ENCODE measurements at regions not wholly inside any gene's neighbourhood (a gene's known extent, or its start where the extent isn't known, plus 50 kb on each side); places are given as distances from the start of the nearest gene placed in this dataset.

- TF ChIP-seq CTCF (IDR thresholded peaks at IDR 0.05; ENCODE audit: poor library complexity, severe bottlenecking) (no peak), POLR2AphosphoS5 (IDR thresholded peaks at IDR 0.05) (no peak), RAD21 (conservative IDR thresholded peaks at IDR 0.05) (no peak), EZH2 (IDR thresholded peaks at IDR 0.05; ENCODE audit: borderline replicate concordance, insufficient read depth, low read length, poor library complexity, severe bottlenecking) (no peak), MXI1 (conservative IDR thresholded peaks at IDR 0.05; ENCODE audit: poor library complexity, severe bottlenecking) (no peak)
Measured at GRCh38 chr7:27453702-27454405, 208.8 kb downstream of the HIBADH start.
